ENCODE measurements at regions not wholly inside any gene's neighbourhood (a gene's known extent, or its start where the extent isn't known, plus 50 kb on each side); places are given as distances from the start of the nearest gene placed in this dataset.

DNA sequence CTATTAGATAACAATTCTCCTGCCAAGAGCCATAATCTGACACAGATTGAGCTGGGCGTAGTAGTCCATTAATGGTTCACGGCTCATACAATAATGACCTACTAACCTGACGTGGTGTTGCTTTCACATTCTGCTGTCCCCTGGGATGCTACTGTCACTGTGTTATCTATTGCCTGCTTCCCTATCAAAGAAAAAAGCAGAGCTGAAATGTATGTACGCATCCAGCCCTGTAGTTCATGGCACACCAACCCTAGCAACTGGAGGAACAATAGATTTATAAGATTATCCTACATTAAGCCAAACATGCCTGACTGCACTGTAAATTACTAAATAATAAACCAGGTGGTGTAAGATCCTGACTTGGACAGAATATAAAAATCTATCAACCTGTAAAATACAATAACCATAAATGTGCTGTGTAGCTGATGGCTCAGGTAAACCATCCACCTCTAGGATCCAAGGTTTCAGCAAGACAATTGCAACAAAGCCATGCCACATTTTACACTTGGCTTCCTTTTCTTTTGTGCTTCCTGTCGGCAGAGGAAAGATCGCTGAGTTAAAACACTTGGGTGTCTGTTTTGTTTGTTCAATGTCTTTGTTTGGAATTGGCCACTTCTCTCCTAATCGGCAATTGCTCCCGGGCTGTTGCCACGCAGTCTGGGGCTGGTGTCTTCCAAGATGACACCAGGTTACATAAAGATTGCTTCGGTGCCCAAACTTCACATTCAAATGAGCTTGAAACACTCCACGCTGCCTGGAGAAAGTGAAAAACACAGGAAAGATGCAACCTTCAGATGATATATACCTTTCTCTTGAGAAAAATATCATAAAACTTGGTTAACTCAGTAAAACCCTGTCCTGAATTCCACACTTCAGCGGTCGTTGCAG lies 143.9 kb upstream of the MGMT start:
- Histone ChIP-seq H3K9ac (ENCODE audit: low read length) (no peak overlapping the region), H3K27me3 (ENCODE audit: control insufficient read depth in 1 of 2, insufficient read depth in 1 of 2, low read length in 2 of 2) (peaks cover 0 to 30% of the 10 kb centered on the region in 2 experiments), H3K4me1 (ENCODE audit: control insufficient read depth, insufficient read depth, low read depth, low read length) (no peaks in the 10 kb centered on the region), H4K91ac (ENCODE audit: low read length) (no peak overlapping the region), H3K36me3 (ENCODE audit: control insufficient read depth in 1 of 2, insufficient read depth in 2 of 2, low read depth in 1 of 2, low read length in 2 of 2) (no peaks in the 10 kb centered on the region), H2BK15ac (ENCODE audit: low read depth, poor library complexity, severe bottlenecking) (no peak overlapping the region), H3K4ac (ENCODE audit: low read depth in 1 of 2, low read length in 2 of 2) (no peak overlapping the region), H3K9me3 (ENCODE audit: control insufficient read depth, low read length) (peaks cover 5% of the 10 kb centered on the region), H2BK12ac (ENCODE audit: low read length in 2 of 2) (no peak overlapping the region), H3K23ac (ENCODE audit: low read length in 2 of 2) (no peak overlapping the region), H3K18ac (ENCODE audit: low read depth in 1 of 2, low read length in 2 of 2) (no peak overlapping the region), H2BK5ac (ENCODE audit: low read depth, low read length, poor library complexity, severe bottlenecking) (no peak overlapping the region), H4K8ac (ENCODE audit: low read length) (no peak overlapping the region), H3K14ac (ENCODE audit: low read length in 2 of 2) (peak overlapping the region in 1 of 2 experiments; percentile 18), H2AFZ (ENCODE audit: low read depth, low read length) (peak overlapping the region; percentile 62), H2AK5ac (ENCODE audit: low read length, severe bottlenecking) (no peak overlapping the region), H3K4me2 (ENCODE audit: low read length, poor library complexity, severe bottlenecking) (peak overlapping the region; percentile 22), H3K4me3 (ENCODE audit: insufficient read depth in 1 of 2, low read depth in 1 of 2, low read length in 2 of 2) (no peak overlapping the region), H2BK120ac (ENCODE audit: low read depth, low read length) (no peak overlapping the region), H3K79me1 (replicated peaks; ENCODE audit: low read length, poor library complexity, severe bottlenecking) (no peaks in the 10 kb centered on the region), H3K27ac (ENCODE audit: low read length, poor library complexity, severe bottlenecking) (no peak overlapping the region)
- 50% methylated on average over 12 of the region's 13 CpGs for WGBS
- DNase-seq = peak; percentile 8

- Histone ChIP-seq H4K8ac (ENCODE audit: low read length) (no peak overlapping the region), H2BK12ac (ENCODE audit: low read length in 2 of 2) (no peak overlapping the region), H3K79me1 (replicated peaks; ENCODE audit: low read length, poor library complexity, severe bottlenecking) (no peaks in the 10 kb centered on the region), H4K91ac (ENCODE audit: low read length) (no peak overlapping the region), H3K4me2 (ENCODE audit: low read length, poor library complexity, severe bottlenecking) (no peak overlapping the region), H2BK5ac (ENCODE audit: low read depth, low read length, poor library complexity, severe bottlenecking) (no peak overlapping the region), H2BK15ac (ENCODE audit: low read depth, poor library complexity, severe bottlenecking) (no peak overlapping the region), H2AK5ac (ENCODE audit: low read length, severe bottlenecking) (no peak overlapping the region), H3K14ac (ENCODE audit: low read length in 2 of 2) (no peak overlapping the region), H2BK120ac (ENCODE audit: low read depth, low read length) (no peak overlapping the region), H3K27ac (ENCODE audit: low read length, poor library complexity, severe bottlenecking) (no peak overlapping the region), H3K18ac (ENCODE audit: low read depth in 1 of 2, low read length in 2 of 2) (no peak overlapping the region), H3K9me3 (ENCODE audit: control insufficient read depth, low read length) (peaks cover 5% of the 10 kb centered on the region), H3K9ac (ENCODE audit: low read length) (no peak overlapping the region), H3K36me3 (ENCODE audit: control insufficient read depth in 1 of 2, insufficient read depth in 2 of 2, low read depth in 1 of 2, low read length in 2 of 2) (no peaks in the 10 kb centered on the region), H2AFZ (ENCODE audit: low read depth, low read length) (no peak overlapping the region), H3K4me1 (ENCODE audit: control insufficient read depth, insufficient read depth, low read depth, low read length) (no peaks in the 10 kb centered on the region), H3K23ac (ENCODE audit: low read length in 2 of 2) (no peak overlapping the region), H3K4me3 (ENCODE audit: insufficient read depth in 1 of 2, low read depth in 1 of 2, low read length in 2 of 2) (no peak overlapping the region), H3K4ac (ENCODE audit: low read depth in 1 of 2, low read length in 2 of 2) (no peak overlapping the region), H3K27me3 (ENCODE audit: control insufficient read depth in 1 of 2, insufficient read depth in 1 of 2, low read length in 2 of 2) (peaks cover 0 to 30% of the 10 kb centered on the region in 2 experiments)
- WGBS = no CpG with 5 or more reads among the region's 4 CpGs
- DNase-seq = peak; percentile 29
Measured at GRCh38 chr10:129323879-129324278, 143.2 kb upstream of the MGMT start.

DNA sequence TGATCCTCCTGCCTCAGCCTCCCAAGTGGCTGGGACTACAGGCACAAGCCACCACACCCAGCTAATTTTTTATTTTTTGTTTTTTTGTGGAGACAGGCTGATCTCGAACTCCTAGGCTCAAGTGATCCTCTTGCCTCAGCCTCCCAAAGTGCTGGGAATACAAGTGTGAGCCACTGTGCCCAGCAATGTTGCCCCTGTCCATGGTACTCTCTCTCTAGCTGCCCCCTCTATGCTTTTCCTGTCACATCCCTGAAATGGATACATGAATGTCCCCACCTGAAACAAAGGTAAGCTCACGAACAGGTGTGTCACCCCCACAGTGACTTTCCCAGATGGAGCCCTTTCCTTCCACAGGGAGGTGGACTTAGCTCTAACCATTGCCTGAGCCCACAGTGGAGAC lies 141.1 kb upstream of the MGMT start:
- no peak overlapping the region for H2BK5ac ChIP-seq (ENCODE audit: low read depth, low read length, poor library complexity, severe bottlenecking)
- H4K8ac ChIP-seq (ENCODE audit: low read length) = peak overlapping the region; percentile 30
- H3K4me1 ChIP-seq (ENCODE audit: control insufficient read depth, insufficient read depth, low read depth, low read length) = no peaks in the 10 kb centered on the region
- H4K91ac ChIP-seq (ENCODE audit: low read length) = no peak overlapping the region
- no peak overlapping the region for H2AFZ ChIP-seq (ENCODE audit: low read depth, low read length)
- no peaks in the 10 kb centered on the region for H3K36me3 ChIP-seq (ENCODE audit: control insufficient read depth in 1 of 2, insufficient read depth in 2 of 2, low read depth in 1 of 2, low read length in 2 of 2)
- no peak overlapping the region for H3K4me2 ChIP-seq (ENCODE audit: low read length, poor library complexity, severe bottlenecking)
- no peak for DNase-seq
- H2BK120ac ChIP-seq (ENCODE audit: low read depth, low read length) = no peak overlapping the region
- no peak overlapping the region for H3K9ac ChIP-seq (ENCODE audit: low read length)
- H3K9me3 ChIP-seq (ENCODE audit: control insufficient read depth, low read length) = peaks cover 3% of the 10 kb centered on the region
- no peaks in the 10 kb centered on the region for H3K79me1 ChIP-seq (replicated peaks; ENCODE audit: low read length, poor library complexity, severe bottlenecking)
- H2BK15ac ChIP-seq (ENCODE audit: low read depth, poor library complexity, severe bottlenecking) = no peak overlapping the region
- H2AK5ac ChIP-seq (ENCODE audit: low read length, severe bottlenecking) = no peak overlapping the region
- H2BK12ac ChIP-seq (ENCODE audit: low read length in 2 of 2) = no peak overlapping the region
- H3K23ac ChIP-seq (ENCODE audit: low read length in 2 of 2) = no peak overlapping the region
- no peak overlapping the region for H3K18ac ChIP-seq (ENCODE audit: low read depth in 1 of 2, low read length in 2 of 2)
- peaks cover 0 to 42% of the 10 kb centered on the region in 2 experiments for H3K27me3 ChIP-seq (ENCODE audit: control insufficient read depth in 1 of 2, insufficient read depth in 1 of 2, low read length in 2 of 2)
- no peak overlapping the region for H3K27ac ChIP-seq (ENCODE audit: low read length, poor library complexity, severe bottlenecking)
- 91% methylated on average over 2 of the region's 2 CpGs for WGBS
- no peak overlapping the region for H3K4ac ChIP-seq (ENCODE audit: low read depth in 1 of 2, low read length in 2 of 2)
- H3K14ac ChIP-seq (ENCODE audit: low read length in 2 of 2) = no peak overlapping the region
- H3K4me3 ChIP-seq (ENCODE audit: insufficient read depth in 1 of 2, low read depth in 1 of 2, low read length in 2 of 2) = no peak overlapping the region

DNA sequence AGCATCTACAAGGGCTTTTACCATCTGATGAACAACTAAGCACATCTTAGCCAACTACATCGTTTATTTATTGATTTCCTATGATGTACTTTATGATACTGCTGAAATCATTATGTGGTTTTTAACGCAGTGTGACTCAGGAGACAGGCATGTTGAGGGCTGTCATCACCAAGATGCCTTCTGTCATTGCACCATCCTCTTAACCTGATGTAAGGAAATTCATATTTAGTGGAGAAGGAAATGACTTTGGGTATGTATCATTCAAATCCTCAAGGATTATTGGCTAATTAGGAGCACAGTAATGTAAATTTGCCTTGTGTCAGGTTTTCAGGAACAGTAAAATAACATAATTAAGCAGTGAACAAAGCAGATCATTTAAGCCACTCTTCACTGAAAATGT lies 138.5 kb upstream of the MGMT start:
- Histone ChIP-seq H4K8ac (ENCODE audit: low read length) (no peak overlapping the region), H3K4me3 (ENCODE audit: insufficient read depth in 1 of 2, low read depth in 1 of 2, low read length in 2 of 2) (no peak overlapping the region), H3K79me1 (replicated peaks; ENCODE audit: low read length, poor library complexity, severe bottlenecking) (no peaks in the 10 kb centered on the region), H3K4me2 (ENCODE audit: low read length, poor library complexity, severe bottlenecking) (no peak overlapping the region), H3K27ac (ENCODE audit: low read length, poor library complexity, severe bottlenecking) (no peak overlapping the region), H2AFZ (ENCODE audit: low read depth, low read length) (no peak overlapping the region), H3K27me3 (ENCODE audit: control insufficient read depth in 1 of 2, insufficient read depth in 1 of 2, low read length in 2 of 2) (peaks cover 0 to 37% of the 10 kb centered on the region in 2 experiments), H3K4me1 (ENCODE audit: control insufficient read depth, insufficient read depth, low read depth, low read length) (no peaks in the 10 kb centered on the region), H2BK15ac (ENCODE audit: low read depth, poor library complexity, severe bottlenecking) (no peak overlapping the region), H3K4ac (ENCODE audit: low read depth in 1 of 2, low read length in 2 of 2) (no peak overlapping the region), H3K23ac (ENCODE audit: low read length in 2 of 2) (no peak overlapping the region), H3K36me3 (ENCODE audit: control insufficient read depth in 1 of 2, insufficient read depth in 2 of 2, low read depth in 1 of 2, low read length in 2 of 2) (no peaks in the 10 kb centered on the region), H3K9me3 (ENCODE audit: control insufficient read depth, low read length) (no peaks in the 10 kb centered on the region), H3K9ac (ENCODE audit: low read length) (no peak overlapping the region), H4K91ac (ENCODE audit: low read length) (no peak overlapping the region), H2BK120ac (ENCODE audit: low read depth, low read length) (no peak overlapping the region), H3K18ac (ENCODE audit: low read depth in 1 of 2, low read length in 2 of 2) (no peak overlapping the region), H2BK5ac (ENCODE audit: low read depth, low read length, poor library complexity, severe bottlenecking) (no peak overlapping the region), H2BK12ac (ENCODE audit: low read length in 2 of 2) (no peak overlapping the region), H3K14ac (ENCODE audit: low read length in 2 of 2) (no peak overlapping the region), H2AK5ac (ENCODE audit: low read length, severe bottlenecking) (no peak overlapping the region)
- WGBS = 0% methylated on average over 1 of the region's 2 CpGs
- peak; percentile 70 for DNase-seq

Measured in mesenchymal stem cell (in vitro differentiated cells and primary cell).